ENCODE measurements at regions not wholly inside any gene's neighbourhood (a gene's known extent, or its start where the extent isn't known, plus 50 kb on each side); places are given as distances from the start of the nearest gene placed in this dataset.

DNA sequence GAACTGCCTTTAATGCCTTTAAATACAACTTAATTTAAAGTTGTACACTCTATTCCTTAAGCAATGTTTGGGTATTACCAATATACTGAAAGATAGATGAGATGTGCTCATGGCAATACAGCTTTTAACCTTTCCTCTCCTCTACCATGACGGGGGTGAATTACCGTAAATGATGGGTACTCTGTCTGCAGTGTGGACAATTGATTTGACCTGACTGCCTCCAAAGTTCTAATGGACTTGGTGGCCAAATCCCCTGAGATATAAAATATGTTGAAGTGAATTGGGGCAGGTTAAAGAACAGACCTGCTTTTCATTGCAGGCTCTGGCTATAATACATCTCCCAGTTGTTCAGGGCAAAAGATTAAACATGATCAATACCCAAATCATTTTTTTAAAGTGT is 367.4 kb upstream of the NR5A2 start:
- ATAC-seq (no peak), DNase-seq (no peak), FAIRE-seq (no peak)
- WGBS, 2 donors: 86 to 87% methylated on average over 2 of the region's 2 CpGs
- H3K36me3 ChIP-seq: no peaks in the 10 kb centered on the region
- H3K4me1 ChIP-seq: no peaks in the 10 kb centered on the region
- no peak overlapping the region for H3K4me3 ChIP-seq
- H3K27ac ChIP-seq: no peak overlapping the region
- H3K9me3 ChIP-seq: no peaks in the 10 kb centered on the region
- H3K27me3 ChIP-seq: no peaks in the 10 kb centered on the region
- TF ChIP-seq CTCF (IDR thresholded peaks at IDR 0.05): no peak
- intact Hi-C loops (cut with DNase I): no loop called here

DNA sequence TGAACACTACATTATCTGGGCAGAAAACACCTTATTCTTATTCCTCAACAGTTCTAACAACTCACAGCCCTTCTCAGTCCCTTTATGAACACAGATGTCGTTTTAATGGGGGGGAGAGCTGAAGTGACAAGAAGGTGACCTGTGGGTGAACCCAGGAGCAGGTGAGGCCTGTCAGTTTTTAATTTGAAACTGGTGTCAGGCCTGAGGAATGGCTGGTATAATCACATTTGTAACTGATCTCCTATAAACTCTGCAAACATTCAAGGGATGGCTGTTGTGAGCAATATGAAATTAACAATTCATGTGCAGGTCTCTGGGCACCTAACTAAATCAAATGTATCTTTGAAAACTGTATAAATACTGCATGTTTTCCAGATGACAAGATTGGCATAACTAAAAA is 362.1 kb upstream of the NR5A2 start:
- H3K4me1 ChIP-seq: no peaks in the 10 kb centered on the region
- no peaks in the 10 kb centered on the region for H3K27me3 ChIP-seq
- no peaks in the 10 kb centered on the region for H3K9me3 ChIP-seq
- FAIRE-seq (no peak), ATAC-seq (no peak), DNase-seq (no peak)
- H3K36me3 ChIP-seq: no peaks in the 10 kb centered on the region
- intact Hi-C loops (cut with DNase I): no loop called here
- no peak for TF ChIP-seq CTCF (IDR thresholded peaks at IDR 0.05)
- WGBS, 2 donors: 18 to 46% methylated on average over 1 of the region's 1 CpG
- no peak overlapping the region for H3K27ac ChIP-seq
- H3K4me3 ChIP-seq: no peak overlapping the region

GRCh38 chr1:199667089-199667488 is 360.4 kb upstream of the NR5A2 start:
- intact Hi-C loops (cut with DNase I): no loop called here
- FAIRE-seq: no peak
- no peaks in the 10 kb centered on the region for H3K4me1 ChIP-seq
- no peak for ATAC-seq
- H3K27me3 ChIP-seq: no peaks in the 10 kb centered on the region
- TF ChIP-seq CTCF (IDR thresholded peaks at IDR 0.05): no peak
- no peak for DNase-seq
- H3K27ac ChIP-seq: no peak overlapping the region
- 89% methylated on average over 10 of the region's 10 CpGs for WGBS, 2 donors
- H3K4me3 ChIP-seq: no peak overlapping the region
- H3K36me3 ChIP-seq: no peaks in the 10 kb centered on the region
- no peaks in the 10 kb centered on the region for H3K9me3 ChIP-seq

DNA sequence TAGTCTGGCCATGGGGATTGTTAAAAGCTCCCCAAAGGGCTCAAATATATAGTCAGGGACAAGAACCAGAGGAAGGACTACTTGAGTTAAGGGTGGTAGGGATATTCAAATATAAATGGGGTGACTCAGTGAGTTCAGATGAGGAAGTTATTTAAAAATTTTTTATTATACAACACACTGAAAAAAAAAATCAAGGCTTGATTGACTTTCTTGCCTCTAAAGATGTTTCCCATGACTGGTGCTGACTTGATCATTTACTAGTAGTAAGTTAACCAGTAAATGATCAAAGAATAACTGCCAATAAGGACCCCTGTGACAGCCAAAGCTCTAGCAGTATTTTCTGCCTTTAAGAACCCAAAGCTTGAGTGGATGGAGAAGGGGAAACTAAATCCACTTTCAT is 357.6 kb upstream of the NR5A2 start:
- Histone ChIP-seq H3K4me1 (no peaks in the 10 kb centered on the region), H3K4me3 (no peak overlapping the region), H3K9me3 (no peaks in the 10 kb centered on the region), H3K27ac (no peak overlapping the region), H3K36me3 (no peaks in the 10 kb centered on the region), H3K27me3 (no peaks in the 10 kb centered on the region)
- intact Hi-C loops (cut with DNase I): no loop called here
- no peak for FAIRE-seq
- no peak for DNase-seq
- no peak for ATAC-seq
- TF ChIP-seq CTCF (IDR thresholded peaks at IDR 0.05): no peak

GRCh38 chr1:199671684-199672083 is 355.8 kb upstream of the NR5A2 start:
- H3K27me3 ChIP-seq: no peaks in the 10 kb centered on the region
- no peak overlapping the region for H3K27ac ChIP-seq
- no peak for TF ChIP-seq CTCF (IDR thresholded peaks at IDR 0.05)
- WGBS, 2 donors: 91 to 95% methylated on average over 3 of the region's 3 CpGs
- H3K36me3 ChIP-seq: no peaks in the 10 kb centered on the region
- ATAC-seq (no peak), DNase-seq (no peak), FAIRE-seq (no peak)
- no peaks in the 10 kb centered on the region for H3K4me1 ChIP-seq
- intact Hi-C loops (cut with DNase I): no loop called here
- H3K4me3 ChIP-seq: no peak overlapping the region
- H3K9me3 ChIP-seq: no peaks in the 10 kb centered on the region
